ENCODE measurements at regions not wholly inside any gene's neighbourhood (a gene's known extent, or its start where the extent isn't known, plus 50 kb on each side); places are given as distances from the start of the nearest gene placed in this dataset.

GRCh38 chr22:49156662-49157285, 670.9 kb downstream of the BRD1 start:
- Histone ChIP-seq H3K4me1 (ENCODE audit: insufficient read depth) (no peaks in the 10 kb centered on the region), H3K27ac (no peak overlapping the region), H3K9me3 (no peaks in the 10 kb centered on the region), H3K27me3 (no peaks in the 10 kb centered on the region), H3K4me3 (no peak overlapping the region), H3K36me3 (no peaks in the 10 kb centered on the region)
- no peak for TF ChIP-seq POLR2A (IDR thresholded peaks at IDR 0.05)
- no peak for TF ChIP-seq CTCF (IDR thresholded peaks at IDR 0.05)
- no peak for TF ChIP-seq EP300 (IDR thresholded peaks at IDR 0.05)
- no peak for DNase-seq
- intact Hi-C loops (cut with DNase I), result no loop called here
- WGBS, 3 donors, result 20 to 28% (median 27%) methylated on average over 17 of the region's 17 CpGs

GRCh38 chr22:49155770-49156580, 671.7 kb downstream of the BRD1 start:
- H3K4me1 ChIP-seq (ENCODE audit: insufficient read depth), result no peaks in the 10 kb centered on the region
- H3K27ac ChIP-seq, result no peak overlapping the region
- H3K27me3 ChIP-seq, result no peaks in the 10 kb centered on the region
- DNase-seq, result no peak
- H3K9me3 ChIP-seq, result no peaks in the 10 kb centered on the region
- WGBS, 3 donors, result 48 to 53% (median 52%) methylated on average over 24 of the region's 24 CpGs
- intact Hi-C loops (cut with DNase I), result no loop called here
- no peaks in the 10 kb centered on the region for H3K36me3 ChIP-seq
- TF ChIP-seq EP300 (IDR thresholded peaks at IDR 0.05), result no peak
- no peak for TF ChIP-seq POLR2A (IDR thresholded peaks at IDR 0.05)
- TF ChIP-seq CTCF (IDR thresholded peaks at IDR 0.05), result no peak
- no peak overlapping the region for H3K4me3 ChIP-seq

GRCh38 chr22:49155039-49155769, 672.5 kb downstream of the BRD1 start:
- H3K27me3 ChIP-seq, result no peaks in the 10 kb centered on the region
- no peak overlapping the region for H3K27ac ChIP-seq
- no peaks in the 10 kb centered on the region for H3K4me1 ChIP-seq (ENCODE audit: insufficient read depth)
- DNase-seq, result no peak
- H3K4me3 ChIP-seq, result no peak overlapping the region
- WGBS, 3 donors, result 63 to 73% (median 64%) methylated on average over 27 of the region's 27 CpGs
- no peak for TF ChIP-seq EP300 (IDR thresholded peaks at IDR 0.05)
- TF ChIP-seq CTCF (IDR thresholded peaks at IDR 0.05), result no peak
- no peak for TF ChIP-seq POLR2A (IDR thresholded peaks at IDR 0.05)
- no peaks in the 10 kb centered on the region for H3K9me3 ChIP-seq
- intact Hi-C loops (cut with DNase I), result no loop called here
- no peaks in the 10 kb centered on the region for H3K36me3 ChIP-seq

- Histone ChIP-seq H3K4me3 (no peak overlapping the region), H3K4me1 (ENCODE audit: insufficient read depth) (no peaks in the 10 kb centered on the region), H3K9me3 (no peaks in the 10 kb centered on the region), H3K36me3 (no peaks in the 10 kb centered on the region), H3K27me3 (no peaks in the 10 kb centered on the region), H3K27ac (no peak overlapping the region)
- TF ChIP-seq EP300 (IDR thresholded peaks at IDR 0.05), result no peak
- no peak for TF ChIP-seq CTCF (IDR thresholded peaks at IDR 0.05)
- no peak for TF ChIP-seq POLR2A (IDR thresholded peaks at IDR 0.05)
- DNase-seq, result no peak
- WGBS, 3 donors, result 75 to 76% (median 76%) methylated on average over 18 of the region's 18 CpGs
- intact Hi-C loops (cut with DNase I), result no loop called here
Observed at GRCh38 chr22:49154433-49154832, 673.2 kb downstream of the BRD1 start.
